Astrocyte (in vitro differentiated cells and primary cell): ENCODE measurements at regions not wholly inside any gene's neighbourhood (a gene's known extent, or its start where the extent isn't known, plus 50 kb on each side); places are given as distances from the start of the nearest gene placed in this dataset.

Source experiments
- CTCF ChIP-seq: IDR thresholded peaks from 2 replicates; pipeline ENCODE4 v1.5.1; 2011; ENCODE audit warnings: low read depth, mild to moderate bottlenecking, inconsistent platforms, low read length, moderate library complexity; ENCODE audit not compliant: insufficient read depth
- EZH2 ChIP-seq: IDR thresholded peaks from 2 replicates; pipeline ENCODE4 v1.6.1; 2012; ENCODE audit warnings: mild to moderate bottlenecking, low read length, inconsistent platforms; ENCODE audit not compliant: insufficient read depth

GRCh38 chr12:107247650-107248049, 154.3 kb upstream of the CRY1 start:
- TF ChIP-seq CTCF = no peak
- TF ChIP-seq EZH2 = no peak
